ENCODE measurements at regions not wholly inside any gene's neighbourhood (a gene's known extent, or its start where the extent isn't known, plus 50 kb on each side); places are given as distances from the start of the nearest gene placed in this dataset.

GRCh38 chr7:125391921-125392320 lies 462.3 kb upstream of the POT1 start:
- no peaks in the 10 kb centered on the region for H3K4me1 Mint-ChIP-seq
- no peaks in the 10 kb centered on the region for H3K79me2 ChIP-seq (ENCODE audit: low read depth)
- no peaks in the 10 kb centered on the region for H3K9me3 Mint-ChIP-seq
- no peak overlapping the region for H3K27ac Mint-ChIP-seq
- no peaks in the 10 kb centered on the region for H4K20me1 ChIP-seq (ENCODE audit: low read depth)
- H3F3A ChIP-seq (ENCODE audit: low read depth) = no peaks in the 10 kb centered on the region
- no peak overlapping the region for H3K4me3 Mint-ChIP-seq
- no peaks in the 10 kb centered on the region for H3K36me3 Mint-ChIP-seq
- H3K9ac ChIP-seq = no peak overlapping the region
- H3K4me1 ChIP-seq = no peaks in the 10 kb centered on the region
- H3K27me3 Mint-ChIP-seq (ENCODE audit: insufficient read depth, low read depth) = no peaks in the 10 kb centered on the region
- DNase-seq (ENCODE audit: low spot score) = no peak
- no peaks in the 10 kb centered on the region for H3K27me3 ChIP-seq
- no peak overlapping the region for H3K4me3 ChIP-seq
- no peak overlapping the region for H3K4me2 ChIP-seq
- no peak overlapping the region for H3K27ac ChIP-seq
- no peaks in the 10 kb centered on the region for H3K9me3 ChIP-seq (ENCODE audit: low read depth)
- no peaks in the 10 kb centered on the region for H3K36me3 ChIP-seq
- H2AFZ ChIP-seq (replicated peaks) = no peak overlapping the region
- TF ChIP-seq EZH2 (IDR thresholded peaks at IDR 0.05) = no peak
- TF ChIP-seq CTCF (IDR thresholded peaks at IDR 0.05) = no peak
- TF ChIP-seq EZH2phosphoT487 (IDR thresholded peaks at IDR 0.05) = no peak

GRCh38 chr7:125390981-125391380 lies 461.4 kb upstream of the POT1 start:
- no peaks in the 10 kb centered on the region for H4K20me1 ChIP-seq (ENCODE audit: low read depth)
- Mint-ChIP-seq H3K36me3 (no peaks in the 10 kb centered on the region), H3K4me3 (no peak overlapping the region), H3K27me3 (ENCODE audit: insufficient read depth, low read depth) (no peaks in the 10 kb centered on the region), H3K27ac (no peak overlapping the region), H3K4me1 (no peaks in the 10 kb centered on the region), H3K9me3 (no peaks in the 10 kb centered on the region)
- no peak overlapping the region for H3K4me3 ChIP-seq
- no peak for DNase-seq (ENCODE audit: low spot score)
- H3K4me1 ChIP-seq = no peaks in the 10 kb centered on the region
- H3K4me2 ChIP-seq = no peak overlapping the region
- TF ChIP-seq EZH2 (IDR thresholded peaks at IDR 0.05) (no peak), CTCF (IDR thresholded peaks at IDR 0.05) (no peak), EZH2phosphoT487 (IDR thresholded peaks at IDR 0.05) (no peak)
- H3K27me3 ChIP-seq = no peaks in the 10 kb centered on the region
- no peaks in the 10 kb centered on the region for H3K36me3 ChIP-seq
- no peak overlapping the region for H3K9ac ChIP-seq
- peak overlapping the region; percentile 46 for H2AFZ ChIP-seq (replicated peaks)
- H3K27ac ChIP-seq = no peak overlapping the region
- H3K79me2 ChIP-seq (ENCODE audit: low read depth) = no peaks in the 10 kb centered on the region
- H3K9me3 ChIP-seq (ENCODE audit: low read depth) = no peaks in the 10 kb centered on the region
- H3F3A ChIP-seq (ENCODE audit: low read depth) = no peaks in the 10 kb centered on the region

DNA sequence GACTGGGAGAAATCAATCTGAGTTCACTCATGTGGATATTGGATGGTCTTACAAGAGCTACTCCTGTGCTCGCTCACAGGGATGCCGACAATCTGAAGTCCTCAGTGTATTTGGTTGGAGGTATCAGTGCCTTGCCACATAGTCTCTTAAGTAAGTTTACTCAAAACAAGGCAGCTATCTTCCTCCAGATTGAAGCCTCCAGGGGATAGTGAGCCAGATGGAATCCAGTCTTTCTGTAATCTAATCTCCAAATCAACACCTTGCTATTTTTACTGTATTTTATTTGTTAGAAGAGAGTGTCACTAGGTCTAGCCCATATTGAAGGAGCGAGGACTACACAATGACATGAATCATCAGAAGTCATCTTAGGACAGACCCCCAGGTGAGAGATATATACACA lies 456.6 kb upstream of the POT1 start:
- no peak overlapping the region for H3K4me3 ChIP-seq
- H3K4me1 Mint-ChIP-seq = no peaks in the 10 kb centered on the region
- H3K4me3 Mint-ChIP-seq = no peak overlapping the region
- H3K27ac ChIP-seq = no peak overlapping the region
- H3K27me3 Mint-ChIP-seq (ENCODE audit: insufficient read depth, low read depth) = no peaks in the 10 kb centered on the region
- H3K4me1 ChIP-seq = no peaks in the 10 kb centered on the region
- peaks cover 8% of the 10 kb centered on the region for H3K9me3 Mint-ChIP-seq
- no peaks in the 10 kb centered on the region for H3F3A ChIP-seq (ENCODE audit: low read depth)
- H3K4me2 ChIP-seq = no peak overlapping the region
- no peak for DNase-seq (ENCODE audit: low spot score)
- H3K27ac Mint-ChIP-seq = no peak overlapping the region
- no peaks in the 10 kb centered on the region for H3K9me3 ChIP-seq (ENCODE audit: low read depth)
- TF ChIP-seq CTCF (IDR thresholded peaks at IDR 0.05) (no peak), EZH2phosphoT487 (IDR thresholded peaks at IDR 0.05) (no peak), EZH2 (IDR thresholded peaks at IDR 0.05) (no peak)
- H2AFZ ChIP-seq (replicated peaks) = no peak overlapping the region
- no peaks in the 10 kb centered on the region for H3K79me2 ChIP-seq (ENCODE audit: low read depth)
- no peaks in the 10 kb centered on the region for H3K36me3 Mint-ChIP-seq
- no peak overlapping the region for H3K9ac ChIP-seq
- no peaks in the 10 kb centered on the region for H4K20me1 ChIP-seq (ENCODE audit: low read depth)
- no peaks in the 10 kb centered on the region for H3K27me3 ChIP-seq
- H3K36me3 ChIP-seq = no peaks in the 10 kb centered on the region

- H3K4me1 Mint-ChIP-seq = no peaks in the 10 kb centered on the region
- Histone ChIP-seq H3K79me2 (ENCODE audit: low read depth) (no peaks in the 10 kb centered on the region), H3K27ac (no peak overlapping the region), H4K20me1 (ENCODE audit: low read depth) (no peaks in the 10 kb centered on the region), H3K4me2 (no peak overlapping the region), H3K36me3 (no peaks in the 10 kb centered on the region), H2AFZ (replicated peaks) (no peak overlapping the region), H3K4me1 (no peaks in the 10 kb centered on the region), H3K9ac (no peak overlapping the region), H3F3A (ENCODE audit: low read depth) (no peaks in the 10 kb centered on the region), H3K9me3 (ENCODE audit: low read depth) (no peaks in the 10 kb centered on the region), H3K4me3 (no peak overlapping the region), H3K27me3 (no peaks in the 10 kb centered on the region)
- H3K4me3 Mint-ChIP-seq = no peak overlapping the region
- H3K36me3 Mint-ChIP-seq = no peaks in the 10 kb centered on the region
- DNase-seq (ENCODE audit: low spot score) = no peak
- TF ChIP-seq CTCF (IDR thresholded peaks at IDR 0.05) (peak; percentile 38), EZH2phosphoT487 (IDR thresholded peaks at IDR 0.05) (no peak)
- H3K27ac Mint-ChIP-seq = no peak overlapping the region
- no peaks in the 10 kb centered on the region for H3K27me3 Mint-ChIP-seq (ENCODE audit: insufficient read depth, low read depth)
- H3K9me3 Mint-ChIP-seq = peaks cover 8% of the 10 kb centered on the region
Observed at GRCh38 chr7:125383324-125383723, 453.7 kb upstream of the POT1 start.
